DMS79 treated with DMSO at 0.1 percent for 48 hours (cell line): ENCODE measurements at regions not wholly inside any gene's neighbourhood (a gene's known extent, or its start where the extent isn't known, plus 50 kb on each side); places are given as distances from the start of the nearest gene placed in this dataset.

Source experiments
- DNase-seq: peaks from one replicate; lab custom pipeline; 2025; lab: John Stamatoyannopoulos, UW

DNA sequence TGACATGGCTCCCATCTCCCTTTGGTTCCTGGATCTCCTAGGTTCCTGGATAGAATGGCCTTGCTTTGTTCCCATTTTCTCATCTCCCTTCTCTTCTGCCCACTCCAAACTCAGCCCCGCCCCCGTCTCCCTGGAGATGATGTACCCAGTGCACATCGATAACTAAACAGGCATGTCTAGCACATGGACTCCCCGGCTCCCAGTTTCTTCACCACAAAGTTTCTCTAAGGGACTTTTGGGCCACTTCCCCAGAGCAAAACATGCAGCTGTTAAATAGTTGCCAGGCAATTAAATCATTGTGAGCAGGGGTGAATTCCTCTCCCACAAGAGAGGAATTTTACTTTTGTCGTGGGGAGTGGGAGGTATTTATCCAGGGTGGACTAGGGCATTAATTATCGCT is 259.0 kb downstream of the GADD45G start:
- peak; percentile 5 for DNase-seq

DNA sequence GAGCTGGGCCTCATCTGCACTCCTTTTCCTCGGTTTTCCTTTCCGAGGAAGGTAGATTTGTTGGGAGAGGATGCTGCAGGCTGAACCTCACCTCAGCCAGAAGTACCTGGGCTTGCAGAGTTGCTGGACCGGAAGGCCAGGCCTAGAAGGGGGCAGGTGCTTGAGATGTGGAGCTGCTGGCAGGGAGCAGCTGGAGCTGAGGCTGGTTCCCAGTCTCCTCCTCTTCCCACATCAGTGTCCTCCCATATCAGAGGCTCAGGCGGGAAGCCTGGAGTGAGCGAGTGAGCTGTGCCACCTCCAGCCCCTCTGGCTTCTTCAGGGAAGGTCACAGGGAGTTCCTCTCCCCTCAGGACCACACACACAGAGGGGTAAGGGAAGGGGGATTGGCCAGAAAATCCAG is 259.4 kb downstream of the GADD45G start:
- DNase-seq = peak; percentile 26

DNA sequence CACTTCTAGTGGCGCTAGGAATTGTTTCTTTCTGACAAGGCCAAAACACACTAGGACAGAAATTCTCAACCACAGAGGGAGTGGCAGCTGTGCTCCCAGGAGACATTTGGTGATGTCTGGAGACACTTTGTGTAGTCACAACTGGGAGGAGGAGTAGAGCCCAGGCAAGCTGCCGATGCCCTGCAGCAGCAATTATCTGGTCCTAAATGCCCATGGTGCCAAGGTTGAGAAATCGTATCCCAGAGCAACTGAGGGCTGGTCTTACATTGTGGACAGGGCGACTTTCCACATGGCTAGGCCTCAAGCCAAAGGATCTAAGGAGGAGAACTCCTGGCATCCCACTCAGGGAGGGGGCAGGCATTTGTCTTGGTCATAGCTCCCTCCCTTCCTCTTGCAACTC is 259.9 kb downstream of the GADD45G start:
- DNase-seq = no peak

DNA sequence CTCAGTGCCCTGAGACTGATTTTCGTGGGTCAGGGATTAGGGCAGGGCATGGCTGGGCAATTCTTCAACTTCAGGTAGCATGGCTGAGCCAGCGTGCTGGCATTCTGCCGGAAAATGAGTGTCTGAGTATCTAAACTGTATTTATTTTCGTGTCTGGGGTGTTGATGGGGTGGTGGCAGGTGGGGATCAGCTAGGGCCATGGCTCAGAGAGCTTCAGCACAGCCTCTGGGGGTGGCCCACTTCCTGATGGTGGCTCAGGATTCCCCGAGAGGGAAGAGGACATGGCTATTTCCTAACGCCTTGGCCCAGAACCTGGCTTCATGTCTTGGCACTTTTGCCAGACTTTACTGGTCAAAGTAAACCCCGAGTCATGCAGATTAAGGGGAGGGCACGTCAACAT is 260.5 kb downstream of the GADD45G start:
- no peak for DNase-seq

DNA sequence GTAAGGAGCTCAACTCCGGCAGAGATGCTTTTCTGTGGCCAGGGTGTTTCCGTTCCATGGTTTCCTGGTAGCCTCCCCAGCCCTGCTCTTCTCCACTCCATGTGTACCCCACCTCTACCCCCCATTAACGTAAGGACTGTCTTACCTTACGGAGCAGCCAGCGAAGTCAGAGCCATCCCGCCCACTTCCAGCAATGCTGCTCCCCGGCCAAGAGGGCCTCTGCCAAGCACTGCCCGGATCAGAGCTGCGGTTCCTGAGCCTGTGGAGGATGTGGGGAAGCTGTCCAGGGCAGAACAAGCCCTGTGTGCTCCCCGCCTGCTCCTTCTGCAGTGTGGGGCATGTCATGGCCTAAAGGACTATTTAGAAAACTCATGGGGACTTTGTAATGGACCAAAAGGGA is 261.2 kb downstream of the GADD45G start:
- DNase-seq = no peak

DNA sequence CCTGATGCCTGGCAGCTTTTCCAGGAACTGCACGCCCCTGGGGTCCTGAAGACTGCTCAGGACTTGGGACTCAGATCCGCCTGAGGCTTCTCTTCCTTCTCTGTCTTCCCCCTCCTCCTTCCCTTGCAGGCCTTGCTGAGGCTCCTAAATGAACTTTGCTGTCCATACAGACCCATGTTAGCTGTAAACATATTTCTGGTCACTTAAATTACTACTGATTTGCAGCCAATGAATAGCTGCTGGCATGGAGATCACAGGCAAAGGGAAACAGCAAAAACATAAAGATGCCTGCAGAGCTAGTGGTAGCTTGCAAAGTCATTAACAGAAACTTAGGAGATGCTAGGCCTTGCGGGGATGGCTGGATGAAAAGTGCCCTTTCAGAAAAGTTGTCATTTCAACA is 261.9 kb downstream of the GADD45G start:
- no peak for DNase-seq

DNA sequence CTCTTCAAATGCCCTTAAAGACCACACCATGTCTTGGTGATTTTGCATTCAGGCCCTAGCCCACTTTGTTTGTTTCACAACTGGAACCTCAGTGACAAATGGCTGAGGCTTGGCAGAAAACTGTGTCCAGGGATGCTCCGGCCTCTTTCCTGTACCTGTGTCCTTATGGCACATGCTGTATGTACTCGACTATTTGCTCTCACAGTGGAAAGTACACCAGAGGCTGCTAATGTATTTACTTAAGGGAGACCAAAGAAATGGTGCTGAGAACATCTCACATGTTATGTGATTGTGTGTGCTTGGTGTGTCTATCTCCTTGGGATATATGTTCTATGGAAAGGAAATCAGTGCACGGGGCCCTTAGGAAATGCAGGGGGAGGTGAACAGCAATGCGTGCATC is 263.3 kb downstream of the GADD45G start:
- no peak for DNase-seq

DNA sequence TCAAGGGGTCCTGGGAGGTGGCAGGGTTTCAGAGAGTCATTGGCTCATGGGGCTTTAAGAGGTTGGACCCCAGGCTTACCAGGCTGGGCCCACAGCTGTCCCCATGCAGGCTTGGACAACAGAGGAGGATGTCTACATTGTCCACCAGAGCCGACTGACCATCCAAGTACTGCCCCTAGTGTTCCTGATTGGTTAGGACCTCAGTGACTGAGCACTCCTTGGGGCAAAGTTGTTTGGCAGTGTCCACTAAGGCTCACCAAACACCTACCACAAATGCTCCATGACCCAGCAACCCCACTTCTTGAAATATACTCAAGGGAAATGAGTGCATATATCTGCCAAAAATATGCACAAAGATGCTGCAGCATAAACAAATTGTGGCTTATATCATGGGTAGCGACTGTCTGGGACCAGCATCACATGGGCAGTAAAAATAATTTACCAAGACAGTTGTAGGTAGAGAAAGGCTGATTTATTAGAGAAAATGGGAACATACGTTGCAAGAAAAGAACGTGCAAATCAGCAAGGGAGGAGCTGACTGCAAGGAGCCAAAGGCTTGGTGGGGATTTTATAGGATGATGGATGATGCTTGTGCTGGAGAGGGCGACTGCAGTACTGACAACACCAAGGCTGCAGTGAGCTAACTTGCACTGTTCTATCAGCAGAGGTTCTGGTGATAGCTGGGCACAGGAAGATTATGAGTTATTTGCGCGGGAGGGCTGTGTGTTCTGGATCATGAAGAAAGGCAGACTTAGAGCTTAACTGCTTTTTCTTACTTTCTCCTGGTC is 265.2 kb downstream of the GADD45G start:
- DNase-seq = no peak

DNA sequence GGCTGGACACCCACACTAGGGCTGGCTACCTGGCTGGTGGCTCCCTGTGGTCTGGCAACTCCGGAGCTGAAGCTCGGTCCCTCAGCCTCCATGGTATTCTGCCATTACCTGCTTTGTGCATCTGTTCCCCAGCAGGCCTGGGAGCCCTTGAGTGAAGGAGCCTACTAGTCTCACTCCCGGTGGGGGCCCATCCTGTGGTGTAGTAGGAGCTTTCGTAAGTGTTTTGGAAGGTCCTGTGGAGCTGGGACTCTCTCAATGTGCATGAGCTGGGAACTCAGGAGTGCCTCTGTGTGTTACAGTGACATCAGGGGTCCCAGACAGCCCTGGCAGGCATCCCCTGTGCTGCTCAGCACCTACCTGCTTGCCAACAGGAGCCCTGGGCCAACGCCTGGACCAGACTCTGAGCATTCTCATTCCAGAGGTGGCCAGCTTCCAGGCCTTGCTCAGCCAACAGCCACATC is 267.1 kb downstream of the GADD45G start:
- no peak for DNase-seq

DNA sequence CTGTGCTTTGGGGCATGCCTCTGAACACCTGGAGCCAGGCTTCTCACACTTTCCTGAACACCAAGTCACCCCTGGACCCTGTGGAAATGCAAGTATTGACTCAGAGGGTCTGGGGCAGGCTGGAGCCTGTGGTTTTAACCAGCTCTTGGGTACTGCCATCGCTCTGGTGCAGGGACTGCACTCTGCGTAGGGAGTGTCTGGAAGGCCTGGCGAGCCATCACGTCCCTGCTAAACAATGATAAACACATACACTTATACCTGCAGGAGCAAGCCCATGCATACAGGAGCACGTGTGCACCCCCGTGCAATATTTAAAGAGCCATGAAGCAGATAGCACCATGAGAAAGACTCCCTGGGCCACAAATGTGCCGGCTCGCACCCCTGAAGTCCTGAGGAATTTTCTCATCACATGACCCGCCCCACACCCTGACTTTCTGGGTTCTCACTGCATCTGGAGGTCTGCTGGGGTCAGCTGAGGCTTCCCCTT is 267.7 kb downstream of the GADD45G start:
- DNase-seq = no peak

DNA sequence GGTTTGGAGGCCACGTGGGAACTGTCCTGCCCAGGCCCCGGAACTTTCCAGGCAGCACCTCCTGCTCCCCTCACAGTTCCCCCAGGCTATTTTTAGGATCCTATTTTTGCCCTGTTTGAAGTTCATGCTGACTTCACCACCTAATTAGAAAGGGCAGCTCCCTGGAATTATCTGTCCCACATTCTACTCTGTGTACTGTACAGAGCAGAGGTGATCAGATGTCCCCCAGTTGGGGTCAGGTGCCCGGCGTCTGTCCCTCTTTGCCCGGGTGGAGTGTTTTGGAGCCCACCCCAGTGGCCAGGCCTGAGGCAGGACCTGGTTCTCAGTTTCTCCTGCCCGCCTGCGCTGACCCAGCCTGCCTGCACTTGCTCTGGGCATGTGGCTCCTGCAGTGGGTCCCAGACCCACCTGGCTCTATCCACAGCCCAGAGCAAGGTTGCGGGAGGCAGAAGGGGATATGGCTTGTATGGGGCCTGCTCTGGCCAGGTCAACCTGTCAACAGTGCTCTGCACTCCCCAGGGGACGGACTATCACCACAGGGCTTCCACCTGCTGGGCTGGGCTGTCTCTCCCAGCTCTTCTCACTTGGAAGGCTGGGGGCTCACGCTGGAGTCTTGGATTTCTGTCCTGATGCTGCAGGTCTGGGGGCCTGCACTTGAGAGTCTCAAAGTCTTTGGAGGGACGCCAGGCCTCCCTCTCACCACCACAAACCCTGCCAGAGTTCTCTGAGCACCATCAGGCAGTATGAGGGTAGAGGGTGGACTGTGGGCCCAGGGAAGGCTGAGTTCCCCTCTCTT is 268.3 kb downstream of the GADD45G start:
- no peak for DNase-seq

DNA sequence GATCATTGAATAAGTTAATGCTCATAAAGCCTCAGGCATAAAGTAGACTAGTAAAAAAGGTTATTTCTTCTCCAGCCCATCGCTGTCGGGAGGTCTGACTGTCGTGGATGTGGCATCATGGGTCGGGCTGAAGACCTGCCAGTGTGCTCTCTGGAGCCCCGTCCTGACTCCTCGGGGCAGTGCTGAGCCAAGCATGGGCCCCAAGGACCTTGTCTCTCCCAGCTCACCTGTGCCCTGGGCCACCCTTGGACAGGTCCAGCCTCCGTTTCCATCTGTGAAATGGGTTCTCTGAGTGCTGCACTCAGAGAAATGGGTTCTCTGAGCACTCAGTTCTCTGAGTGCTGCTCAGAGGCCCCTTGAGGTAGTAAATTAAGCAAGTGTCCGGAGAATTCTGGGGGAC is 269.0 kb downstream of the GADD45G start:
- DNase-seq = no peak

DNA sequence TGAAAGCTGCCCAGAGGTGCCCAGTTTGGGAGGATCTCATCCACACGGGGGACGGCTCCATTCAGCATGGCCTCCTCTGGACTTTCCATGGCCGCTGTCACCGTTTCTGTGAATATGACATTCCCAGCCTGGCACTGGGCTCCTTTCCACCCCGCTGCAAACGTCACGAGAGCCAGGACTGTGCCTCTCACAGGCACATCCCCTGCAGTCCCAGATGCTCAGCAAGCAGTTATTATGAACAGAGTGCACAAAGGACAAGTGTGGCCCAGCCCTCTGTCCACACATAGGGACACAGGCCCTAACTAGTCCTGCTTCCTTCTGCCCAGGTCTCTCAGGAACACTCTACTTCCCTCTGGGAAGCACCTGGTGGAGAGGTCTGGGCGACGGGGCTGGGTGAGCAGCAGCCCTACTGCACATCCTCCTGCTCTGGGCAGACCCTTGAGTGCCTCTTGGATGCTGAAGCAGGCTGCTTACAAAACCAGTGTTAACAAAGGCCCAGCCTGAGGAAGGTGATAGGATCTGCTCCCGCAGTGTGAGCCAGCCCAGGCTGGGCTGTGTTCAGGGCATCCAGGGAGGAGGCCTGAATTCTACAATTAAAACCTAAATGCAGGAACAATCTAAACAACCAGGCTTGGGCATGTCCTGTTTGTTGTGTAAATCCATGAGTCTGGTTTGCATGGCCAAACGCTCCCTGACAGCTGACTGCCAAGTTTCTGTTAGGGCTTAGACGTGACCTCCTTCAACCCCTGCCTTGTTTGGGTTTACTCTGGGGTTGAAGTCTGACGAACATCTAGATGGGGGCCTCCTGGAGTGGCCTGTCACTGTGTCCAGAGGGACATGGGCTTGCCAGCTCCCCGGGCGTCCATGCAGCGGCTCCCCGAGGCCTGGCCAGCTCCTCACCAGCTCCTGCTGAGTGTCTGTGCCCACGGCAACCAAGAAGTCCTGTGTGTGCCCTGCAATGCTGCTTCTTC is 269.8 kb downstream of the GADD45G start:
- DNase-seq = peak; percentile 56

DNA sequence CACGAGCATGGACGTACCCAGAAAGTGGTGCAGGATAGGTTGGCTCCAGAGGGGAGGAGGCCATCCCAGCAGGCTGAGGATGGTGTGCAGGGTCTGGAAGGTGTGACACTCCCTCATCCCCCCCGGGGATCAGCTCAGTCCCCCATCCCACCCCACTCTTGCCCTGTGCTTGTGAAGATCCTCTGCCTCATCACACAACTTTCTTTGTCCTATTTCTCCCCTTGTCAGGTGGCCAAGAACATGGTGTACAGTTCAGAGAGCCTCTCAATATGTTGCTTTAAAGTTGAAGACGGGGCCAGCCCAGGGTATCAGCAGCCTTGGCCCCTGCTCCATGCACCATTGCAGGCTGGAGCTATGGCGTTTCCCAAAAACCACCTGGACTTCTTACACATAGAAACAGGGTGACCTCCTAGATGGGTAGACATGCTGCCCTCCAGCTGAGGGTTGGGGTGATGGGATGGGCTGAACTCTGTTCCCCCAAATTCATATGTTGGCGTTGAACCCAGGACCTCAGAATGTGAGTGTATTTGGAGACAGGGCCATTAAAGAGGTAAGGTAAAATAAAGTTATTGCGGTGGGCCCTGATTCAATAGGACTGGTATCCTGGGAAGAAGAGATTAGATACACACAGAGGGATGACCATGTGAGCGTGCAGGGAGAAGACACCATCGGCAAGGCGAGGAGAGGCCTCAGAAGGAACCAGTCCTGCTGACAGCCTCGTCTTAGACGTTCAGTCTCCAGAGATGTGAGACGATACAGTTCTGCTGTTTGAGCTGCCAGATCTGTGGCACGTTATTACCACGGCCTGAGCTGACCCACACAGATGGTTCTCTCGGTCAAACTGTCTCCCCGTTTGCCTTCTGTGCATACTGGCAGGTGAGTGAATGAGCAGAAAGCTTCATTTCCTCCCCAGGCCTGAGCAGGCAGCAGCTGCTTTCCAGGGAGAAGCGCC is 272.5 kb downstream of the GADD45G start:
- no peak for DNase-seq

DNA sequence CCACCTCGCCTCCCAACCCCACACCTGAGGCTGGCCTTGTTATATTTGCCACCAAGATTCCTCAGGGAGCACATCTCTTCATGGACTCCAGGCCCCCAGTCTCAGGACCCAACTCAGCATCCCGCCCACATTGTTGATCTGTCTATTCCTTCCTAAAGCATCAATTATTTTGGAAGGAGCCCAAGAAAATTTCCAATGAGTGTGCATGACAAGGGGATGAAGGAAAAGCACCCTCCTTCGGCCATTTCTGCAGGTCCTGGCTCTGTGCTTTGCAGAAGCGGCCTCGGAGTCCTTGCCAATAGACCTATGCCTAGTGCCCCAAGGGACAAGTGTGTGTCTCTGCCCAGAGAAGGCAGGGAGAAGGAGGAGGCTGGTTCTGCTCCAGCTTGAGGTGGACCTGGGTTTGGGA is 273.2 kb downstream of the GADD45G start:
- no peak for DNase-seq

DNA sequence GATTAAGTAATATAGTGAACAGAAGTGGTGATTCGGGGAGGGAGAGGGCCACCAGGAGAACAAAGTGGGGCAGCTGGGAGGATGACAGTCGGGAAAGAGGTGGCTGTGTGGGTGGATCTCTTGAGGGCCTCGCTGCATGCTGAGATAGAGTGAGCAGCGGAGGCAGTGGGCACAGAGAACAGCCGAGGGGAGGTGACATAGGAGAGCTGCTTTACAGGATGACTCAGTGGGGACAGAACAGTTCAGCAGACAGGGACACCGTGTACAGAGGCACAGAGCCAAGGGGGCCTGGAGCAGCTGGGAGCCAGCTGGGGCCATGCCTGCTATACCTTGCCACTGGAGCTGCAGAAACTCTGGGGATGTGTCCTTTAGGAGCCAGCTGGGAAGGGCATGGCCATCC is 273.9 kb downstream of the GADD45G start:
- DNase-seq = peak; percentile 48

DNA sequence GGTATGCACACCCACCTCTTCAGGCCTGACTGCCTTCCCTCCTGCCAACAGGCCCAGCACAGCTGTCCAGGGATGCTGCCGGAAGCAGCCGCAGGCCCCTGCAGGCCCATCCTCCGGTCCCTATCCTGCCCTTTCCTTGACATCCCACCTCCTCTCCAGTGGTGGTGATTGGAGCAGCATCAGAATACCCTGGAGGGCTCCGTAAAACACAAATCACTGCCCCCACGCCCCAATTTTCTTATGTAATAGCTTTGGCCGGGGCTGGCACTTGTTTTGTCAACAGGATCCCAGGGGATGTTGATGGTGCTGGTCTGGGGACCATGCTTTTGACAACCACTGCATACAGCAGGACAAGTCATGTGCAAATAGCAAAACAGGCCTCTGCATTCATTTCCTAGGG is 274.5 kb downstream of the GADD45G start:
- no peak for DNase-seq

DNA sequence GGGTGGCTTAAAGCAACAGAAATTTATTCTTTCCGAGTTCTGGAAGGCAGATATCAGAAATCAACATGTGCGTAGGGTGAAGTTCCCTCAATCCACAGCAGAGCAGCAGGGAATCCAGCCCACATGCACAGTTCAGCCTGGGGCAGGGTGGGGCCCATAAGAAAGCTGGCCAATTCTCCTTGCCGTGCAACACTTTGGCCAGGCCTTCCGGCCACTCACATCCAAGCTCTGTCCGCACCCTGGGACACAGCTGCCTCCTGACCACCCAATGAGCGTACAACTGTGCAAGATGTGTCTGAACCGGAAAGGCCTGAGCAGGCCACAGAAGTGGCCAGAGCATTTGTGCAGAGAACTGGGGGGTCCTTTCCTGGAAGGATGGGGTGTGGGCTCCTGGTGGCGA is 274.9 kb downstream of the GADD45G start:
- no peak for DNase-seq

DNA sequence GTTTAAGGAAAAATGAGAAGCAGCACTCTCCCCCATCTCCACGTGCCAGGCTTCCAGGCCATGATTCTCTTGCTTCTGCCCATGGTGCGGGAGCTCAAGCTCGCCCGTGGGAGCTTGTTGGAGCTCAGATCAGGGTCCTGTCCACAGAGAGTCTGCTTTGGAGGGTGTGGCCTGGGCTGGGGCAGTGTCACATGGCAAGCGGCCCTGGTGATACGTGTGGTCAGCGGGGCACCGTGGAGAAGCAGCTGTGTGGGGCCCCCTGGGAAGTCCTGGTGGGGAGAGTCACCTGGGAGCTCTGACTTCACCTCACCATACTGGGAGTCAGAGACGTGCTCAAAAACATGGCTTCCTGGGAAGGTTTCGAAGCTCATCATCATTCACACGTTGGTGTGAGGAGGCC is 275.3 kb downstream of the GADD45G start:
- no peak for DNase-seq

DNA sequence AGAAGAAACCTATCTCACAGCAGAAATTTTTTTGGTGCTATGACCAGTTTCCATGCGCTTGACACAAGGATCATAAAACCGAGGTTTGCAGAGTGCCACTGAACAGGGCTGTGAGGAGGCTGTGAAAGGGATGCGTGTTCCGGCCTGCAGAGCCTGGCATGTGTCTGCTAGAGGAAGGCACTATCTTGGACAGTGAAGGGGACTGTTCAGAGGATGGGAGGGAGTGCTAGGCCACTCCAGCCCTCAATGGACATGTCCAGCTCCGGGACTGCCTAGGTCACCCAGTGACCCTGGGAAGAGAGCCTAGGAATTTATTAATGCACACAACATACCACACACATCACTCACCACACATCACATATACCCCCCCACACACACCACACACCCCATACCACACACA is 275.9 kb downstream of the GADD45G start:
- no peak for DNase-seq

DNA sequence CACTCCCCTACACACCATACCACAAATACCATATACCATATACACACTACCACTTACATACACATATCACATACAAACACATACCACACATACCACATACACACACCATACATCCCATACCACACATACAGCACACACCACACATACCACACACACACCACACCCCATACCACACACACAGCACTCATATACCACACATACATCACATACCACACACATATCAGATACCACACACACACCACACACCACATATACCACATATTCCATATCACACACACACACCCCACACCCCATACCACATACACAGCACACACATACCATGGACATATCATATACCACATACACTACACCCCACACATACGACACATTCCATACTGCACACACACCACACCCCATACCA is 276.6 kb downstream of the GADD45G start:
- no peak for DNase-seq
